CD8-positive, alpha-beta memory T cell (primary cell): ENCODE measurements at regions not wholly inside any gene's neighbourhood (a gene's known extent, or its start where the extent isn't known, plus 50 kb on each side); places are given as distances from the start of the nearest gene placed in this dataset.

Experiments used
- CTCF ChIA-PET: fragments of 350-600 bp; sonication (Branson Sonifier 250); formaldehyde crosslinking; loops from one replicate; lab custom pipeline; 2021; ENCODE audit warnings: antibody characterized with exemption; lab: Charles Lee
- POLR2A ChIA-PET: fragments of 350-600 bp; sonication (Branson Sonifier 250); formaldehyde crosslinking; loops from one replicate; lab custom pipeline; 2021; ENCODE audit warnings: antibody characterized with exemption; lab: Charles Lee
- DNase-seq, 5 donors: peaks; one replicate each; pipeline versions ENCODE4 v3.0.0 to v3.0.0-alpha.2; 2020 to 2022; ENCODE audit warnings: mixed read lengths in 1 of 5
- H3K27ac ChIP-seq: one replicate; pipeline ENCODE4 v1.7.0; 2013; ENCODE audit warnings: low read depth, mild to moderate bottlenecking, low read length, moderate library complexity
- H3K27me3 ChIP-seq: 2 replicates; pipeline ENCODE4 v1.7.0; 2013; ENCODE audit warnings: low read length, mild to moderate bottlenecking; ENCODE audit not compliant: insufficient read depth, poor library complexity, severe bottlenecking
- H3K36me3 ChIP-seq: 2 replicates; pipeline ENCODE4 v1.7.0; 2013; ENCODE audit warnings: mild to moderate bottlenecking, low read length, moderate library complexity; ENCODE audit not compliant: insufficient read depth
- H3K4me1 ChIP-seq: 2 replicates; pipeline ENCODE4 v1.7.0; 2013; ENCODE audit warnings: mild to moderate bottlenecking, low read length, moderate library complexity; ENCODE audit not compliant: insufficient read depth
- H3K4me3 ChIP-seq: 2 replicates; pipeline ENCODE4 v1.7.0; 2013; ENCODE audit warnings: mild to moderate bottlenecking, low read length
- H3K9me3 ChIP-seq: 2 replicates; pipeline ENCODE4 v1.7.0; 2013; ENCODE audit warnings: mild to moderate bottlenecking, low read length
- H3K27ac Mint-ChIP-seq, 8 donors: one replicate each; pipeline ENCODE4 v1.8.0; 2020 to 2021; ENCODE audit warnings: mixed read lengths in 8 of 8, mild to moderate bottlenecking in 6 of 8, inconsistent platforms in 3 of 8, moderate library complexity in 3 of 8
- H3K27me3 Mint-ChIP-seq, 2 donors: one replicate each; pipeline ENCODE4 v1.8.0; 2020 to 2021; ENCODE audit warnings: mixed read lengths in 2 of 2, mild to moderate bottlenecking in 1 of 2, moderate library complexity in 1 of 2
- H3K36me3 Mint-ChIP-seq, 3 donors: one replicate each; pipeline ENCODE4 v1.8.0; 2020 to 2021; ENCODE audit warnings: mixed read lengths in 3 of 3, inconsistent platforms in 1 of 3, mild to moderate bottlenecking in 1 of 3
- H3K4me1 Mint-ChIP-seq, 3 donors: one replicate each; pipeline ENCODE4 v1.8.0; 2020 to 2021; ENCODE audit warnings: mixed read lengths in 3 of 3, inconsistent platforms in 1 of 3, mild to moderate bottlenecking in 1 of 3
- H3K4me3 Mint-ChIP-seq, 7 donors: one replicate each; pipeline ENCODE4 v1.8.0; 2020 to 2021; ENCODE audit warnings: mixed read lengths in 7 of 7, mild to moderate bottlenecking in 6 of 7, moderate library complexity in 4 of 7, inconsistent platforms in 2 of 7
- H3K9me3 Mint-ChIP-seq, 5 donors: one replicate each; pipeline ENCODE4 v1.8.0; 2020 to 2022; ENCODE audit warnings: mixed read lengths in 5 of 5, mild to moderate bottlenecking in 3 of 5, moderate library complexity in 2 of 5, inconsistent platforms in 1 of 5

- Mint-ChIP-seq H3K9me3 (no peaks in the 10 kb centered on the region), H3K4me1 (no peaks in the 10 kb centered on the region), H3K27me3 (no peaks in the 10 kb centered on the region), H3K4me3 (no peak overlapping the region), H3K36me3 (no peaks in the 10 kb centered on the region), H3K27ac (no peak overlapping the region)
- POLR2A ChIA-PET = no interaction called here
- H3K9me3 ChIP-seq = no peaks in the 10 kb centered on the region
- no peak overlapping the region for H3K4me3 ChIP-seq
- CTCF ChIA-PET = no interaction called here
- H3K36me3 ChIP-seq = no peaks in the 10 kb centered on the region
- H3K4me1 ChIP-seq = no peaks in the 10 kb centered on the region
- no peak overlapping the region for H3K27ac ChIP-seq
- no peak for DNase-seq
- H3K27me3 ChIP-seq = no peaks in the 10 kb centered on the region
Measured at GRCh38 chr5:156251076-156251475, 75.9 kb upstream of the SGCD start.

- H3K9me3 ChIP-seq = no peaks in the 10 kb centered on the region
- CTCF ChIA-PET = no interaction called here
- no peaks in the 10 kb centered on the region for H3K36me3 ChIP-seq
- POLR2A ChIA-PET = no interaction called here
- Mint-ChIP-seq H3K4me1 (no peaks in the 10 kb centered on the region), H3K27me3 (no peaks in the 10 kb centered on the region), H3K4me3 (no peak overlapping the region), H3K36me3 (no peaks in the 10 kb centered on the region), H3K9me3 (peaks cover 0 to 5% (median 0%) of the 10 kb centered on the region in 5 donors), H3K27ac (no peak overlapping the region)
- H3K4me3 ChIP-seq = no peak overlapping the region
- H3K27me3 ChIP-seq = no peaks in the 10 kb centered on the region
- DNase-seq = no peak
- no peak overlapping the region for H3K27ac ChIP-seq
- H3K4me1 ChIP-seq = no peaks in the 10 kb centered on the region
Measured at GRCh38 chr5:156253130-156253529, 73.8 kb upstream of the SGCD start.

- H3K9me3 ChIP-seq = no peaks in the 10 kb centered on the region
- Mint-ChIP-seq H3K36me3 (no peaks in the 10 kb centered on the region), H3K4me3 (no peak overlapping the region), H3K27ac (no peak overlapping the region), H3K4me1 (no peaks in the 10 kb centered on the region), H3K27me3 (no peaks in the 10 kb centered on the region), H3K9me3 (peaks cover 0 to 5% (median 0%) of the 10 kb centered on the region in 5 donors)
- H3K4me1 ChIP-seq = no peaks in the 10 kb centered on the region
- no peak overlapping the region for H3K4me3 ChIP-seq
- ChIA-PET CTCF (no interaction called here), POLR2A (no interaction called here)
- no peak for DNase-seq
- no peaks in the 10 kb centered on the region for H3K27me3 ChIP-seq
- no peak overlapping the region for H3K27ac ChIP-seq
- H3K36me3 ChIP-seq = no peaks in the 10 kb centered on the region
Measured at GRCh38 chr5:156254196-156254595, 72.8 kb upstream of the SGCD start.

GRCh38 chr5:156256642-156257041, 70.3 kb upstream of the SGCD start:
- H3K27ac Mint-ChIP-seq = no peak overlapping the region
- H3K36me3 Mint-ChIP-seq = no peaks in the 10 kb centered on the region
- DNase-seq = no peak
- Histone ChIP-seq H3K27me3 (no peaks in the 10 kb centered on the region), H3K4me1 (no peaks in the 10 kb centered on the region), H3K4me3 (no peak overlapping the region), H3K36me3 (no peaks in the 10 kb centered on the region), H3K9me3 (no peaks in the 10 kb centered on the region), H3K27ac (no peak overlapping the region)
- H3K27me3 Mint-ChIP-seq = no peaks in the 10 kb centered on the region
- ChIA-PET CTCF (no interaction called here), POLR2A (no interaction called here)
- no peaks in the 10 kb centered on the region for H3K4me1 Mint-ChIP-seq
- H3K9me3 Mint-ChIP-seq = peaks cover 0 to 5% (median 0%) of the 10 kb centered on the region in 5 donors
- no peak overlapping the region for H3K4me3 Mint-ChIP-seq

GRCh38 chr5:156258934-156259333, 68.0 kb upstream of the SGCD start:
- peaks cover 3 to 4% of the 10 kb centered on the region in 2 donors for H3K27me3 Mint-ChIP-seq
- H3K36me3 Mint-ChIP-seq = no peaks in the 10 kb centered on the region
- POLR2A ChIA-PET = no interaction called here
- no peaks in the 10 kb centered on the region for H3K9me3 ChIP-seq
- no peaks in the 10 kb centered on the region for H3K27me3 ChIP-seq
- H3K27ac Mint-ChIP-seq = no peak overlapping the region
- DNase-seq = no peak
- H3K27ac ChIP-seq = no peak overlapping the region
- H3K4me3 Mint-ChIP-seq = no peak overlapping the region
- CTCF ChIA-PET = no interaction called here
- no peaks in the 10 kb centered on the region for H3K36me3 ChIP-seq
- H3K4me3 ChIP-seq = no peak overlapping the region
- H3K4me1 Mint-ChIP-seq = no peaks in the 10 kb centered on the region
- peaks cover 0 to 5% (median 0%) of the 10 kb centered on the region in 5 donors for H3K9me3 Mint-ChIP-seq
- H3K4me1 ChIP-seq = no peaks in the 10 kb centered on the region

- Mint-ChIP-seq H3K9me3 (peaks cover 0 to 5% (median 0%) of the 10 kb centered on the region in 5 donors), H3K4me1 (no peaks in the 10 kb centered on the region), H3K27ac (no peak overlapping the region), H3K36me3 (no peaks in the 10 kb centered on the region), H3K27me3 (peaks cover 3 to 4% of the 10 kb centered on the region in 2 donors), H3K4me3 (no peak overlapping the region)
- POLR2A ChIA-PET = no interaction called here
- CTCF ChIA-PET = no interaction called here
- H3K9me3 ChIP-seq = no peaks in the 10 kb centered on the region
- H3K27ac ChIP-seq = no peak overlapping the region
- H3K36me3 ChIP-seq = no peaks in the 10 kb centered on the region
- H3K4me3 ChIP-seq = no peak overlapping the region
- no peaks in the 10 kb centered on the region for H3K4me1 ChIP-seq
- no peaks in the 10 kb centered on the region for H3K27me3 ChIP-seq
- DNase-seq = no peak
Measured at GRCh38 chr5:156259618-156260017, 67.3 kb upstream of the SGCD start.

GRCh38 chr5:156261275-156261939, 65.6 kb upstream of the SGCD start:
- H3K4me1 ChIP-seq = no peaks in the 10 kb centered on the region
- no peak overlapping the region for H3K27ac Mint-ChIP-seq
- H3K36me3 Mint-ChIP-seq = no peaks in the 10 kb centered on the region
- H3K4me1 Mint-ChIP-seq = no peaks in the 10 kb centered on the region
- no peaks in the 10 kb centered on the region for H3K36me3 ChIP-seq
- peaks cover 0 to 4% (median 0%) of the 10 kb centered on the region in 5 donors for H3K9me3 Mint-ChIP-seq
- H3K27me3 ChIP-seq = no peaks in the 10 kb centered on the region
- no peak overlapping the region for H3K27ac ChIP-seq
- peaks cover 3 to 4% of the 10 kb centered on the region in 2 donors for H3K27me3 Mint-ChIP-seq
- ChIA-PET CTCF (no interaction called here), POLR2A (no interaction called here)
- no peak overlapping the region for H3K4me3 Mint-ChIP-seq
- no peaks in the 10 kb centered on the region for H3K9me3 ChIP-seq
- DNase-seq = no peak
- no peak overlapping the region for H3K4me3 ChIP-seq

- Histone ChIP-seq H3K27me3 (no peaks in the 10 kb centered on the region), H3K4me3 (no peak overlapping the region), H3K9me3 (no peaks in the 10 kb centered on the region), H3K4me1 (no peaks in the 10 kb centered on the region), H3K36me3 (no peaks in the 10 kb centered on the region), H3K27ac (no peak overlapping the region)
- no peak overlapping the region for H3K4me3 Mint-ChIP-seq
- DNase-seq = no peak
- H3K27ac Mint-ChIP-seq = no peak overlapping the region
- H3K9me3 Mint-ChIP-seq = peaks cover 0 to 16% (median 6%) of the 10 kb centered on the region in 5 donors
- no peaks in the 10 kb centered on the region for H3K4me1 Mint-ChIP-seq
- ChIA-PET POLR2A (no interaction called here), CTCF (no interaction called here)
- peaks cover 0 to 4% (median 0%) of the 10 kb centered on the region in 3 donors for H3K36me3 Mint-ChIP-seq
- H3K27me3 Mint-ChIP-seq = no peaks in the 10 kb centered on the region
Measured at GRCh38 chr5:156271569-156271968, 55.4 kb upstream of the SGCD start.
